Hematopoietic multipotent progenitor cell treated with erythropoietin and hydrocortisone succinate and interleukin-3 and kit ligand, for 15 days (in vitro differentiated cells): ENCODE measurements at regions not wholly inside any gene's neighbourhood (a gene's known extent, or its start where the extent isn't known, plus 50 kb on each side); places are given as distances from the start of the nearest gene placed in this dataset.
"Not testable (repeated sequence)": the region's sequence is repeated elsewhere in the genome, so short reads cannot be mapped to it uniquely, and the experiment has no call there.

ENCODE experiments used
- DNase-seq: peaks from one replicate; pipeline ENCODE4 v3.0.0-alpha.2; 2015; ENCODE audit warnings: low spot score

- no peak for DNase-seq
Measured at GRCh38 chr4:124053872-124054538, 657.4 kb downstream of the SPRY1 start.

GRCh38 chr4:124055336-124055735 lies 657.2 kb downstream of the ANKRD50 start:
- no peak for DNase-seq

- no peak for DNase-seq
Measured at GRCh38 chr4:124055896-124056295, 656.6 kb downstream of the ANKRD50 start.

DNA sequence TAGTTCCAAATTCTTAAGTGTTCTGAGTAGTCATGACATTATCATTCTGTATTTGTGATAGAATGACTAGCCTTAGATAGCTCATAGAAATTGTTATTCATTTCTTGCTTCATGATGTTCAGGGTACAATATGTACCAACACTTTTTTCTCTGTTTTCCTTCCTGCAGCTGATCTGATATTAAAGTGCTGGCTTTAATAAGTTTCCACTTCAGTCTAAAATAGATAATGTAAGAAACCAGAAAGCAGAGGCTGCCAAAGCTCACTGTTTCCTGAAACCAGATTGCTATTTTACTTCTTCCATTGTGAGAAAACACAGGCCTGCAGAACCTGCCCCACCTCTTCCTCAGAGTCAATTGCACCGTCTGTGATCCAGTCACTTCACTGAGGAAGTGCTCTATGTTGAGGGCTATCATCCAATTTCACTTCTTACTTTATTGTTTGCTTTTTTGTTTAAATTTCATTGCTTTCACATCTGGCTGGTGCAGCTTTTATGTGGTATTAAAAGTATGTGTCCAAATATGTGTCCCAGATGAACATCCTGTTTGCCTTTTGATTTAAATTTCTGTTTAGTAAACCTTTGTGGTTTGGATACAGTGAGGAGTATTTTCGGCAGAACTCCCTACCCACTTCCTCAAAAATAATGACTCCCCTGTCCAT lies 652.1 kb downstream of the ANKRD50 start:
- no peak for DNase-seq

DNA sequence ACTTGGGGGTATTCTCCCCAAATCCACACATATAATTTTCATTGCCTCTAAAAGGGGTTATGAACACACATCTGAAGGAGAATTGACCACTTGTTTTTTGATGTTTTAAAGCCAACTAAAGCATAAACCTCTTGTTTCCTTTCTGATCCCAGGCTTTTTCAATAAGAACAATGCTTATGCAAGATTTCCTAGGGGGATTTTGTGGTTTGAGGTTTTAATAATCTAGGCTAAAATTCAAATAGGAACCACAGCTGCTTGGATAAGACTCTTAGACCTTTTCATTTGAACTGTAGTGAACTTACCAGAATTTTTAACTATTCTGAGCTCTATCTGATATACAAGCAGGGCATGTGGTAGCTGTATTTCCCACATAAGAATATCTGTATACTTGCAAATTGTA lies 651.1 kb downstream of the ANKRD50 start:
- no peak for DNase-seq

- no peak for DNase-seq
Measured at GRCh38 chr4:124065422-124065821, 647.1 kb downstream of the ANKRD50 start.

DNA sequence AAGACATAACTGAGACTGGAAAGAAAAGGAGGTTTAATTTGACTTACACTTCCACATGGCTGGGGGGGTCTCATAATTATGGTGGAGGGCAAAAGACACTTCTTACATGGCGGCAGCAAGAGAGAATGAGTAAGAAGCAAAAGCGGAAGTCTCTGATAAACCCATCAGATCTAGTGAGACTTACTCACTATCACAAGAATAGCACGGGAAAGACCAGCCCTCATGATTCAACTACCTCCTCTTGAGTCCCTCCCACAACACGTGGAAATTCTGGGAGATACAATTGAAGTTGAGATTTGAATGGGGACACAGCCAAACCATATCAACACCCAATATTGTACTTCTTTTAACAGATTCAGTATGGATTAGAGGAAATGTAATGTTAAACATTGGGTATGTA lies 646.6 kb downstream of the ANKRD50 start:
- no peak for DNase-seq

DNA sequence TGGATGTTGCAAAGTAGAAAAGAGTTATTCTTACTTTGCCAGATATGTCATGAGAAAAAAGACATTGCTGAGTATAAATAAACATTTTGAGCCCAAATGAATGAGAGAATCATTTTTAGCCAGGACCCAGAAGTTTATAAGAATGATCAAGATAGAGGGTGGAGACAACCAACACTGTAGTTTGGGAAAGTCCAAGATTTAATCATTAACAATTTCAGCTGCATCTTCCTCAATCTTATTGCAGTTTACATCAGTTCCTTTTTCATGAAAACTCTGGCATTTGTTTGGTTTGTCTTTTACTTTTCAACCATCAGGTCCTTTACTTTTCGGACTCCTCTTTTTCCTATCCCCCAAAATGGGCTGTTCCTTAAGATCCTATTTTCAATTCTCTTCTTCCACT lies 645.9 kb downstream of the ANKRD50 start:
- no peak for DNase-seq

- DNase-seq: no peak
Measured at GRCh38 chr4:124067046-124067445, 645.5 kb downstream of the ANKRD50 start.

GRCh38 chr4:124070688-124071484 lies 641.6 kb downstream of the ANKRD50 start:
- no peak for DNase-seq

DNA sequence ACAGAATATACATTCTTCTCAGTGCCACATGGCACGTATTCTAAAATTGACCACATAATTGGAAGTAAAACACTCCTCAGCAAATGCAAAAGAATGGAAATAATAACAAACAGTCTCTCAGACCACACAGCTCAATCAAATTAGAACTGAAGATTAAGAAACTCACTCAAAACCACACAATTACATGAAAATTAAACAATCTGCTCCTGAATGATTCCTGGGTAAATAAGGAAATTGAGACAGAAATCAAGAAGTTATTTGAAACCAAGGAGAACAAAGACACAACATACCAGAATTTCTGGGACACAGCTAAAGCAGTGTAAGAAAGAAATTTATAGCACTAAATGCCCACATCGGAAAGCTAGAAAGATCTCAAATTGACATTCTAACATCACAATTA lies 637.3 kb downstream of the ANKRD50 start:
- DNase-seq: not testable (repeated sequence)

- no peak for DNase-seq
Measured at GRCh38 chr4:124079174-124079780, 633.3 kb downstream of the ANKRD50 start.

DNA sequence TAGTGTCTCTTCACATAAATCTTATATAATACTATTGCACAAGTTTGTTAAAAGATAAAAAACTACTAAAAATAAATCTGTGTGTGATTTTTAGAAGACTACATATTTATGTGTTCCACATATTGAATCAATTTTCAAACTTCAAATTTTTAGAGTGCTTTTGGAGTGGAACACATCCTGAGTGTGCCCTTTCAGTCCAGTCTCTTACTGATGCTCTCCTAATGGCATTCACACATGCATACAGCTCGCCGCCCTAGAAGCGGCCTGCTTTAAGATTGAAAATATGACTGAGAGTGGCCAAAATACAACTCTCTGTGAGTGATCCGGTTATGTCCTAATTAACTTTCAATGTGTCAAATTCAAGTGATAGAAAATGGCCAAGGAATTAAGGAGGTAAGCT lies 628.8 kb downstream of the ANKRD50 start:
- no peak for DNase-seq

DNA sequence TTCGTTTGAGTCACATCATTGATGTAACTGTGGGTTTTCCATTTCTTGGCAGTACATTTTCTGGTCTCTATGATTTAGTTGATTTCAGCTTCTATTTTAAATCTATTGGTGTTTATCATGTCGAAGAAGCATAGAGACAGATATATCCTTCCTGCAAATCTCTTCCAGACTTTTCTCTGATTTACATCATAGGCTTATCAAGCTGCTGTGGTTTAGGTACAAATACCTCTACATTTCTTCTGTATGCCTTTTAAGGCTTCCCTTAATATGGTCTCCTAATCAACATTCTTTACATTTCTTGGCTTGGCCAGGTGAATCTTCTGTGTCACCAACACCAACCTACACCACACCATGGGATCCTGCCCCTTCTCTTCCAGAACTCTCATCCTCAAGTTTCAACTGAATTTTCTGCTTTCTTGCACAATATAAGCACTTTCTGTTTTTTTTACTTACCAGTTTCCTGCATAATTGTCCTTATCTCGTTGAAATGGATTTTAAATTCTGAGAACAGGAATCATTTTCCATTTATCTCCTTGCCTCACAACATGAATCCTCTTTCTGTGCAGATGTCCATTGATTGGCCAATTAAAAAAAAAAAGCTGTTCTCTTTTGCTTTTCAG lies 626.9 kb downstream of the ANKRD50 start:
- DNase-seq: no peak

GRCh38 chr4:124090021-124090420 lies 622.5 kb downstream of the ANKRD50 start:
- DNase-seq: no peak

DNA sequence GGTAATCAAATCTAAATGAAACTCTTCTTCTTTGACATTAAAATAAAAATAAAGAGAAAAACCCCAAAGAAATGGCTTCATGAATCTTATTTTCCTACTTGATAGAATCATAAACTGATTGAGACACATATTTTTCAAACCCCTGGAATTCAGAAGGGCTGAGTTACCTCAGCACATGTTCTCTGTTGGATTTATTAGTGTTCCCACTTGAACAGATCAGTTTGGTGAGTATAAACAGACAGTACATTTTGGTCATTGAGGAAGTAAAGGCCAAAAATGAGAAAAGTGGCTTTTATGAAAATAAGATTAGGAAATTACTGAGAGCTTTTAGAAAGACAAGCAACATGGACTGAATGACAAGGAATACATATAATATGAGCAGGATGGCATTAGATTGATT lies 620.4 kb downstream of the ANKRD50 start:
- DNase-seq: no peak

DNA sequence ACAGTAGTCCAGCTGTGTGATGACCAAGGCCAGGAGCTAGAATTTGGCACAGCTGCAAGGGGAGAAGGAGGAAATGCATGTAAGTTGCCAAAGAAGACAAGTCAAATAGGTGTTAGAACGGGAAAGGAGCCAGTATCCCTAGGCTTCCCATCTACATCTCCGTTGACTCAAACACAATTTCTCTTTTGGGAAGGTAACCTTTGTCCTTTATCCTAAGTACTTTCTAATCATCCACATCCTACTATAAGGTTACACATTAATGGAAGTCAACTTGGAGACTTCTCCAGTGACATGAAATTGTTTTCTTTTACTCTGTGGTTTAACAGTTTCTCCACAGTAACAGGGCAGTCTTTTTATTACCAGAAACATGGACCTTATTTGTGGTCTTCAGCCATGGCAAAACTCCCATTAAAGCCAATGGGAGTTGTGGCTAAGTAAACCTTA lies 620.0 kb downstream of the ANKRD50 start:
- no peak for DNase-seq

DNA sequence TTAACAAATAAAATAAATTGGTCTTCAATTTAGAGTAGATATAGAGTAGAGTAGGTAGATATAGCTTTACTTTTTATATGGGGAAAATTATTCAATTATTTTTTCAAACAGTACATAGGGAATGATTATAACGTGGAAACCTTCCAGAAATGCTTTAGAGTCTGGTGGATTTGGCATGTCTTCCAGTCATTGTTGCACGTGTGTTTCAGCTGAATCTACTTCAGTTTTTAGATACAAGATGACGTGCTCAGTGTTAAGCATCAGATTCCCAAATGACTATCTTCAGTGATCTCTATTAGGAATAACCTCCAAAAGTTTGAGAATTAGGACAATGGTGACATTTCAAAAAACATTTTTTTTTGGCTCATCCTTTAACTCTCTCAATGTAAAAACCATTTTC lies 616.9 kb downstream of the ANKRD50 start:
- no peak for DNase-seq

DNA sequence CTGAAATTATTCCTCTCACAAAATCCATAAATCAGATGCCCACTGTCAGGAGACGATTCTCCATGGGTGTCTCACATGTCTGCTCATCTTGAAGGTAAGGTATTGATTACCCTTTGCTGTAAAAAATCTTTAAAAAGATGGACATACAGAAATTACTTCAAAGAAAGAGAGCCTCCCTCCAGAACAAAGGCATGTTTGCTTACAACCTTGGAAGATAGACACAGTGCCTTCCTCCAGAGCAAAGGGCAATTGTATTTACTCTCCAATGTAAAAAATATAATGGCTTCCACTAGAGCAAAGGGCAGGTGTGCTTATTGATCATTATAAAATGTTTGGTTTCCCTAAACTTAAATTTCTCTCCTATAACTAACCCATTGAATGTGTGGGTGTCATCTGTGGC lies 616.2 kb downstream of the ANKRD50 start:
- no peak for DNase-seq

DNA sequence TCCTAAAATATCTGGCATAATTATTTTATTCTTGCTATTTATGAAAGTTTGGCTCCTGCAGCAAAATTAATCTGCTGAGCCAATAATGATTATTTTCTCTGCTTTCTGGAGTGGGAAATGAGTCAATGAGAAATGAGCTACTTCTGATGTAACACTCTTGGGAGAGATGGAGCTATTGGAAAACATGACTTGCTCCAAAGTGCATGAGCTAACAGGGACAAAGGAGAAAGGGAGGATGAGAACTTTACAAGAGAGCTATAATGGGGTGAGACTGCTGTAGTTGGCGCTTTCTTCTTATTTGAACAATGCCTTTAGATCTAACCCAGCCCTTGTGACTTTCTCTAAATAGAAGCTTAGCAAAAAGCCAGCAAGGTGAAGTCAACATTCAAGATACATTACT lies 615.1 kb downstream of the ANKRD50 start:
- DNase-seq: no peak

- no peak for DNase-seq
Measured at GRCh38 chr4:124104101-124104500, 608.4 kb downstream of the ANKRD50 start.

DNA sequence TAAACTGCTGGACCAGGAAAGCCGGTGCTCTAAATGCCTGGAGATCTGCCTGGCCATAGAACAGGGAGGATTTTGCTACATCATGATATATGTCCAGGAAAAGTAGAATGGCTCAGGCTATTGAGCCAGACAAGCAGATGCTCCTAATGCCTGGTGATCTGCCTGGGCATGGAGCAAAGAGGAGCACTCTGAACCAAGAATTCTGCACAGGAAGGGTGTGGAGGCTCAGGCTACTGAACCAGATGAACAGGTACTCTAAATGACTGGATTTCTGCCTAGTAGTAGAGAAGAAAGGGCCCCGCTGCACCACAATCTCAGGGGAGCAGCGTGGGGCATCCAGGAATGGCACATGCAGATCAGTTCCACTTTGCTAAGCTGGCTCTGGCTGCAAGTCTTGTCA lies 607.9 kb downstream of the ANKRD50 start:
- no peak for DNase-seq
